ENCODE measurements at regions not wholly inside any gene's neighbourhood (a gene's known extent, or its start where the extent isn't known, plus 50 kb on each side); places are given as distances from the start of the nearest gene placed in this dataset.

GRCh38 chr17:73723317-73723716 lies 79.1 kb upstream of the SDK2 start:
- DNase-seq (ENCODE audit: low read depth): no peak

GRCh38 chr17:73724341-73724740 lies 80.1 kb upstream of the SDK2 start:
- DNase-seq (ENCODE audit: low read depth): no peak

- DNase-seq (ENCODE audit: low read depth): no peak
Observed at GRCh38 chr17:73724990-73725389, 80.7 kb upstream of the SDK2 start.

GRCh38 chr17:73725794-73726515 lies 81.7 kb upstream of the SDK2 start:
- no peak for DNase-seq (ENCODE audit: low read depth)

- no peak for DNase-seq (ENCODE audit: low read depth)
Observed at GRCh38 chr17:73727941-73728340, 83.7 kb upstream of the SDK2 start.

GRCh38 chr17:73729101-73729500 lies 84.9 kb upstream of the SDK2 start:
- DNase-seq (ENCODE audit: low read depth): no peak

GRCh38 chr17:73731733-73732132 lies 87.5 kb upstream of the SDK2 start:
- DNase-seq (ENCODE audit: low read depth): no peak

- DNase-seq (ENCODE audit: low read depth): no peak
Observed at GRCh38 chr17:73733517-73733916, 89.3 kb upstream of the SDK2 start.

- no peak for DNase-seq (ENCODE audit: low read depth)
Observed at GRCh38 chr17:73735245-73735644, 91.0 kb upstream of the SDK2 start.

- no peak for DNase-seq (ENCODE audit: low read depth)
Observed at GRCh38 chr17:73738751-73739575, 94.7 kb upstream of the SDK2 start.

- no peak for DNase-seq (ENCODE audit: low read depth)
Observed at GRCh38 chr17:73740370-73740769, 96.1 kb upstream of the SDK2 start.

GRCh38 chr17:73742948-73743381 lies 98.7 kb upstream of the SDK2 start:
- DNase-seq (ENCODE audit: low read depth): no peak

- DNase-seq (ENCODE audit: low read depth): no peak
Observed at GRCh38 chr17:73743518-73744201, 99.4 kb upstream of the SDK2 start.

GRCh38 chr17:73744411-73744810 lies 100.2 kb upstream of the SDK2 start:
- DNase-seq (ENCODE audit: low read depth): no peak

GRCh38 chr17:73746314-73747073 lies 102.2 kb upstream of the SDK2 start:
- DNase-seq (ENCODE audit: low read depth): no peak

GRCh38 chr17:73747221-73748002 lies 103.2 kb upstream of the SDK2 start:
- DNase-seq (ENCODE audit: low read depth): no peak

GRCh38 chr17:73748508-73748907 lies 104.3 kb upstream of the SDK2 start:
- no peak for DNase-seq (ENCODE audit: low read depth)

GRCh38 chr17:73749337-73749823 lies 105.1 kb upstream of the SDK2 start:
- DNase-seq (ENCODE audit: low read depth): no peak

GRCh38 chr17:73749928-73750605 lies 105.8 kb upstream of the SDK2 start:
- DNase-seq (ENCODE audit: low read depth): no peak

GRCh38 chr17:73750975-73751374 lies 106.7 kb upstream of the SDK2 start:
- DNase-seq (ENCODE audit: low read depth): no peak
